Fibroblast of skin of right quadriceps (primary cell): ENCODE measurements at regions not wholly inside any gene's neighbourhood (a gene's known extent, or its start where the extent isn't known, plus 50 kb on each side); places are given as distances from the start of the nearest gene placed in this dataset.
A peak's percentile ranks its signal among the peaks of the same experiment; 100 is the strongest.
"Not testable (repeated sequence)": the region's sequence is repeated elsewhere in the genome, so short reads cannot be mapped to it uniquely, and the experiment has no call there.

Experiments
- DNase-seq: peaks from one replicate; pipeline ENCODE4 v3.0.0-alpha.2; 2013

GRCh38 chr12:23093488-23093887 lies 468.5 kb downstream of the ETNK1 start:
- DNase-seq, result peak; percentile 6

GRCh38 chr12:23096321-23096720 lies 471.4 kb downstream of the ETNK1 start:
- DNase-seq, result no peak

DNA sequence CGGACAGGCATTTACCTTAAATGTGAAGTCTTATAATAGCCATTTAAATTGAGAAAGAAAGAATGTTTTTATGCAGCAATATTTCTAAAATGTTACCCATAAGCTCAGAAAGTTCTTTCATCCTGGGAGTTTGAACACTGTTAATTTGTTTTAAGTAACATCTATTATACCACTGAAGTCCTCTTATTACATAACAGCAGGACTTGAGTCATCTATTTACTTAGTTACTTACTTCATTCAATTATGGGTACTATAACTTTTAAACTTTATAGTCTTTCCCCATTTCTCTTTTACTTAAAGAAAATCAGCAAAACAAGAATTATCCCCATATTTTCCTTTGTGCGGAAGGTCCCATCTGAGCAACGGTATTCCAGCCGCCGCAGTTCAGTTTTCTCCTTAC lies 473.1 kb downstream of the ETNK1 start:
- DNase-seq, result no peak

GRCh38 chr12:23098517-23098916 lies 473.5 kb downstream of the ETNK1 start:
- DNase-seq, result peak; percentile 18

DNA sequence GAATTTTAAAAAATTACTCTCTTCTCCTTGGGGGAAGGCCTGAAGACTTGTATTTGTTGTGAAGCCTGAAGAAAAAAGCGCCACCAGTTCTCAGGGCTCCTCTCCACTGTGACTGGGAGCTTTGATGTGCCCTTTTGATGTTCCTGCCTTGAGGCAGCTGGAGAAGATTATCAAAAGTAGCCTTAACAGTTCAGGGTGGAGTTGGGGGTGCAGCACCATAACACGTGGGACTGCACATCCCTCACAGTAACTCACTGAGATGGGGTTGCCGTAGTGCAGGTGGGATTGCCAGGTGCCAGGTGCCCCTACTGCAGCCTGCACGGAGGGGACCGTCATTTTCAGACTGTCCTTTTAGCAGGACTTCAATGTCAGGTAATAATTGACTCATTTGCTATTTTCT lies 474.1 kb downstream of the ETNK1 start:
- no peak for DNase-seq

- peak; percentile 1 for DNase-seq
Measured at GRCh38 chr12:23099604-23100003, 474.6 kb downstream of the ETNK1 start.

- no peak for DNase-seq
Measured at GRCh38 chr12:23108957-23109356, 484.0 kb downstream of the ETNK1 start.

DNA sequence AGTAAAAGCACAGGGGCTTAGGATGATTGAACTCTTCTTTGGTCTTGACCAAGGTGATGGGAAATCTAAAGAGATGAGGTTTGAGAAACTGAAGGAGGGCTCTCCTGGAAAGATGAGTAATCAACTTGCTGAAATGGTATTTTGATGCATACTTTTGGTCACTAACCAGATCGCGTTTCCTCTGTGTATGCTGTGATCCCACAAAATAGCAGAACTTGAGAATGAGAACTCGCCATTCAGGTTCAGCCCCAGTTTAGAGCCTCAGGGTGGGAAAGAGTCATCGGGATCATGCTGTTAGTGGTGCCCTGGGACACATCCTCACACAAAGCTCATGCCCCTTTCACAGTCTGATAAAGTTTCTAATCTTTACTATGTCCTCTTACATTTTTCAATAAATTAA lies 488.8 kb downstream of the ETNK1 start:
- DNase-seq, result no peak

DNA sequence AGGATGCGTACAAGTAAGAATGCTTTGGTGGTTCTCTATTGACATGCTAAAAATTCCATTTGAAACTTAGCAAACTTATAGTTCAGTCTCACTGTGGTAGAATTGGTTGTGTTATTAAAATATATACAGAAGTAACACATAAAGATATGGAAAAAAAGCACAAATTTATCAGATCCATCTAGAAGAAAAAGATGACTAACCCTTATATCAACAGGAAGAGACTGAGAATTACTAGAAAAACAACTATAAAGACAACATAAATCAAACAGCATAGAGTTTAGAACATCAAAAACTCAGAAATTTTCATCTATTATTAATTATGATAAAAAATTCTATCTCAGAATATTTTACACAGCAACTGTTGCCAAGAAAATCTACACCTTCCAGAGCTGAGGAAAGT lies 491.0 kb downstream of the ETNK1 start:
- no peak for DNase-seq

DNA sequence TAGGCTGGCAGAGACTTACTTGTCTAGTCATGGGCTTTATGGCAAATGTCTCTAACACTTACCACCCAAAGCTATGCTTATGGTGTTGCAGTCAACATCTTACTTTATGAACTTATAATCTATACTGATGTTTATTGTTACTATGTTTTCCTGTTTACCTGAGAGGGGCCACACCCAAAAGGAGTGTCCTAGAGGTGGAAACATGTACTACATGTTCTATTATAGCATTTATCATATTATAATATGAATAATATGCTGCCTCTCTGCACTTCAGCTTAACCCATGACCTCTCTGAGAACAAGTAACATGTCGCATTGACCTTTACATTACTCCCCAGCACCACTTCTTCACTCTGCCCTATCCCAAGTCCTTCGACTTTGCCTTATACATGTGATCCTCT lies 501.8 kb downstream of the ETNK1 start:
- DNase-seq, result no peak

- no peak for DNase-seq
Measured at GRCh38 chr12:23127701-23128100, 502.7 kb downstream of the ETNK1 start.

- DNase-seq, result no peak
Measured at GRCh38 chr12:23128462-23128861, 503.5 kb downstream of the ETNK1 start.

GRCh38 chr12:23132357-23132756 lies 507.4 kb downstream of the ETNK1 start:
- DNase-seq, result no peak

DNA sequence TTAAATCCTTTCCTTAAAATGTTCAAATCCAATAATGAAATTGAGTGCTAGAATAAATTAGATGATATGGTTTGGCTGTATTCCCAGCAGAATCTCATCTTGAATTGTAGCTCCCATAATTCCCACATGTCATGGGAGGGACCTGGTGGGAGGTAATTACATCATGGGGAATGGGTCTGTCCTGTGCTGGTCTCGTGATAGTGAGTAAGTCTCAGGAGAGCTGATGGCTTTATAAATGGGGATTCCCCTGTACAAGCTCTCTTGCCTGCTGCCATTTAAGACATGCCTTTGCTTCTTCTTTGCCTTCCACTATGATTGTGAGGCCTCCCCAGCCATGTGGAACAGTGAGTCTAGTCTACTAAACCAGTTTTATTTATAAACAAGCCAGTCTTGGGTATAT lies 508.5 kb downstream of the ETNK1 start:
- no peak for DNase-seq

DNA sequence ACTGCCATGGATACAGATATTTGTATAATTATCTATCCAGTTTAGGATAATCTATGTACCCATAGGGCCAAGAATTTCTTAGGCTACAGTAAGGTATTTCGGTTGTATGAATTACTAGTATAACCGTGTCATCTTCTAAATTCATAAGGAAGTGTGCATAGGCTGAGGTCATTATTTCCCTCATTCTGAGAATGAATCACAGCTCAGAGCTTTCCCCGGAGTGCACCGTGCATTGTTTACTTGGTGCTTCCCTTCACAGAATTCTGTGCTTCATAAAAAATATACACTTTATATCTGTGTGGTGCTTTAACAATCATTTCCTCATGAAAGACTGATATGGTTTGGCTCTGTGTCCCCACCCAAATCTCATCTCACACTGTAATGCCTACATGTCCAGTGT lies 514.1 kb downstream of the ETNK1 start:
- DNase-seq, result no peak

DNA sequence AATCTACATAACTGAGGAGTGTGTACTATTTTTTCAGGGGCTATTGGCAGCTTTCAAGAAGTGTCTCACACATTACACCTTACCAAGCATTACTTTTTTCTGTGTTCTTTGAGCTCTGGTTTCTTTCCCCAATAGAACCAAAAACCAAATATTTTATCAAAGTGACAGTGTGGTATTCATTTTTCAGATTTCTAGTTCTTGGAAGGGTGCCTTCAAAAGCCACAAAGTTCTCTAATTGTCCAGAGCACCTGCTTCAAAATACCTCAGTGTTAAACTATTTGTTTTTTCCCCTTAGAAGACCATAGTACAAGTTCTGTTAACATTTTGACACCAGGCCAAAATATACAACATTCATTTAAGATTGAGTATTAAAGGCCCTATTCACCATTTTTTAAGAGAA lies 515.7 kb downstream of the ETNK1 start:
- DNase-seq, result peak; percentile 1

GRCh38 chr12:23141335-23141734 lies 516.4 kb downstream of the ETNK1 start:
- no peak for DNase-seq

GRCh38 chr12:23146070-23146469 lies 521.1 kb downstream of the ETNK1 start:
- DNase-seq, result not testable (repeated sequence)

DNA sequence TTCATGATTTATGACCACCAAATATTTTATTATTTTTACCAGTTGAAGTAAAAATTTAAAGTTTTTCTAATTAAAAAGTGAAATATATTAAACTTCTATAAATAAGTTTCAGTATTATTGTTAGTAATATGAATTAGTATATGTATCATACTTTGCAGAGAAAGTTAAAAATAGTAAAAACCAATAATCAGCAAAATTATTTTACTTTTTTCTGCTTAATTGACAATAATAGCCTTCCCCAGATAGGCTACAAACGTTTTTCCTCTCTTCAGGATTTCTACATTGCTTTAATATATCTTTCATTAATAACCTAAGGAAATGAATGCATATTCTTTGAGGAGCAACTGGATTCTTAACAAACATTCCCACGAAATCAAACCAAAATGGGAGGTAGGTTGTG lies 543.5 kb downstream of the ETNK1 start:
- no peak for DNase-seq

DNA sequence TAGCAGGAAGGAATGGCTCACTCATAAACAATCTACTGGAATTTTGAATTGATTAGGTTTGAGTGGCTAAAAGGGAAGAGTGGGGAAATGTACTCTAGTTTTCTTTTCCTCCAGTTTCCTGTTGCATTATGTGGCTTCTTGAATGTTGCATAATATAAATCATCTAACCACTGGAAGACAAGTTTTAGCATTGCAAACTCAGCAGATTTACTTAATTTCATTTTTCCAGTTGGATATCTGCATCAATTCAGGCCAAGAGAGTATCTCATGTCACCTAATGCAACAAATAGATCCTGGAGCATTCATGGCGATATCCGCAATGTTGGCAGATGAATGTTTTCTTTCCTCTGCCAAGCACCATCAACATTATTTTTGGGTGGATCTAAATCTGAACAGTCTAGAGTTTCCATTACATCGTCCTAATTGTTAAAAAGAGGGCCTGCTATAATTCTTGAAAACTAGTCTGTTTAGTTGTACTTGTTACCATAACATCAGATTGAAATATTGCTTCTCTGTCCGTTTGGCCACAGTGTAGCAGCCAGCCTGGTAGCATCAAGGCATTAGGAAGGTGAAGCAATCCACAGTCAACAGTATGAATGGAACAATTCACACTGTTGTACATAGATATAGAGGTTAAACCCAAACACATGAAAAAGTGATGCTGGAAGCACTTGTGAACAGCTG lies 544.2 kb downstream of the ETNK1 start:
- DNase-seq, result no peak

DNA sequence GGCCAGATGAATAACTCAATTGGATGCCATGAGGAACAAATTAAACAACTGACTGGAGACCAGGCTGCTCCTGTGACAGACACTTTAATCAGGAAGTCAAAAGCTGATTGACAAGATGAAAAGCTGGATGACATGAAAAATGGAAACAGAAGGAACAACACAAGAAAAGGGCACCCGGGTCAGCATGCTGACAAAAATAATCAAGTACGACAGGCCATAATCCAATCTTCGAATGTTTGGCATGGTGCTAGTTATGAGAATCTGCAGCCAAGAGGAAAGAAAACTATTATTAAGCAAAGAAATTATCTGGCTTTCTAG lies 544.7 kb downstream of the ETNK1 start:
- DNase-seq, result no peak

DNA sequence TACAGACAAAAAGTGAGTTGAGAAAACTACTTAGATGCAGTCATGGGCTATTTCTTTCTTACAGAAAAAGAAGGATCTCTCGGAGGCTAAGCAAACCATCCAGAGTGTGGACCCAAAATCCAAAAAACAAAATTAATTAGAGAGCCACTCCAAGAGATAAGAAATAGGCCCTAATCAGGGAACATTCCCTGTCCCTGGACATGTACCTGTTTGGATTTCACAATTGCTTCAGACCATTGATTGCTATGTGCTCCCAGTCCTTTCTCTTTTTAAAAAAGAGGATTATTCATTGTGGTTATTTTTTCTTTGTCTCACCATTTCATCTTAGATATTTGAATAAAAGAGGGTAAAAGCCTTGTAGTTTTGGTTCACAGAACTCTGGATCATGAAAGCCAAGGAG lies 549.9 kb downstream of the ETNK1 start:
- no peak for DNase-seq

DNA sequence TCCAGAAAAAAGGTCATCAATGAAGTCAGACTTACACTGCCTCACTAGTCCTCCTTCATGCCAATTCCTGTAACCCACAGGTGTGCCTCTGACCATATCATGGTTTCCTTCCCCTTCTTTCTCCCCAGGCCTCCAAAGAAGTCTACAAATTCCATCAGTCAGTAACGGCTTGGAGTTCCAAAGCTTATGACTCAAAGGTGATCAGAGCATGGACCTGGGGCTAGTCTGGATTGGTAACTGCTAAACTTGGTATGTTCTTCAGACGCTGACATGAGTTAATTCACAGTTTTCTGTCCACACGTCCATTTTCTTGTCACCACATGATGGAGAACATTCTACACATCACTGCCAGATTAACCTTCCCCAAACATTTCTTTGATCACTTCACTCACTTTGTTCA lies 560.4 kb downstream of the ETNK1 start:
- no peak for DNase-seq

DNA sequence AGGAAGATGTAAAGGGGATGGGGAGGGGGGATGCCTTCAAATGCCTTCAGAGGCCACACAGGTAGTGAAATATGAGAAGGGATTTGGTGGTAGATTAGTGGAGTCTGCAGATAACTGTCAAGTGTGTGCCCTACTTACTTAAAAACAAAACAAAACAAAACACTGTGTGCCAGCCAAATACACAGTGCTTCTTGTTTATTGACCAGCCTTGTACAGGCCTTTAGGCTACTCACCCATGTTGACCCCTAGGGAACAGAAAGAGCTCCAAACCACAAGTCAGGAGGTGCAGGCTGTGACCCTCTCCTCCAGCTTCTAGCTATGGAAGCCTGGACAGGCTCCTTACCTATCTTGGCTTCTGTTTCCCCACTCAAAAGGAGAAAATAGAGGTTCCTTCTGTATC lies 562.0 kb downstream of the ETNK1 start:
- no peak for DNase-seq

- DNase-seq, result no peak
Measured at GRCh38 chr12:23193552-23193951, 568.6 kb downstream of the ETNK1 start.

GRCh38 chr12:23197266-23197665 lies 572.3 kb downstream of the ETNK1 start:
- peak; percentile 2 for DNase-seq
